Left ventricle myocardium superior (tissue), 1 donor: ENCODE measurements at regions not wholly inside any gene's neighbourhood (a gene's known extent, or its start where the extent isn't known, plus 50 kb on each side); places are given as distances from the start of the nearest gene placed in this dataset.

Experiments used
- ATAC-seq: fragments of 200-7000 bp; cut with Tn5 transposase; one replicate; pipeline ENCODE4 v1.9.1; 2020; ENCODE audit warnings: mild to moderate bottlenecking, moderate library complexity
- DNase-seq: peaks from one replicate; pipeline ENCODE4 v3.0.0-alpha.2; 2020
- intact Hi-C: fragments of 100-400 bp; cut with micrococcal nuclease; formaldehyde crosslinking; loops from one replicate; pipeline ENCODE4 v1.11.0; 2022
- donor health status: DM: no; HTN: yes; CAD: no; lungs with severe emphysema.

DNA sequence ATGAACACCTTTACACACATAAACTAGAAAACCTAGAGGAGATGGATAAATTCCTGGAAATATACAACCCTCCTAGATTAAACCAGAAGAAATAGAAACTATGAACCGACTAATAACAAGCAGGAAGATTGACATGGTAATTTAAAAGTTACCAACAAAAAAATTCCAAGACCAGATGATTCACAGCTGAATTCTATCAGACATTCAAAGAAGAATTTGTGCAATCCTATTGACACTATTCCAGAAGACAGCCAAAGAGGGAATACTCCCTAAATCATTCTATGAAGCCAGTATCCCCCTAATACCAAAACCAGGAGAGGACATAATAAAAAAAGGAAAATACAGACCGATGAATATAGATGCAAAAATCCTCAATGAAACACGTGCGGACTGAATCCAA is 102.6 kb upstream of the KRR1 start:
- intact Hi-C loops = no loop called here
- no peak for ATAC-seq

DNA sequence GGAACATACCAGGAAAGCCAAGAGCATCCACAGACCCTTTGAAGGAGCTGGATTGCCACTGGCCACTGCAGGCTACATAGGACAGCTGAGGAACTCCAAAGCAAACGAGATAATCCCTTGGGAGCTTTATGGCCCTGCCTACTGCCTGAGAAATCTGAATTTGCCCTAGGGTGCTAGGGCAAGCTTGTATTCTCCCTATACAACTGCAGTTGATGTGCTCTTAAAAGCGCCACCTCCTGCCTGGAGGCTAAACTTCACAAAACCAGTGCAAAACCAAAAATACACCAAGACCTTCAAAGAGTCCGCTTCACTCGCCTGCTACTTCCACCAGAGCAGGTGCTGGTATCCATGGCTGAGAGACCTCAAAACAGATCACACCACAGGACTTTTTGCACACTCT is 99.6 kb upstream of the KRR1 start:
- intact Hi-C loops = no loop called here
- ATAC-seq (no peak), DNase-seq (no peak)

More for the DNA sequence above, 102.6 kb upstream of the KRR1 start:
- DNase-seq = no peak

DNA sequence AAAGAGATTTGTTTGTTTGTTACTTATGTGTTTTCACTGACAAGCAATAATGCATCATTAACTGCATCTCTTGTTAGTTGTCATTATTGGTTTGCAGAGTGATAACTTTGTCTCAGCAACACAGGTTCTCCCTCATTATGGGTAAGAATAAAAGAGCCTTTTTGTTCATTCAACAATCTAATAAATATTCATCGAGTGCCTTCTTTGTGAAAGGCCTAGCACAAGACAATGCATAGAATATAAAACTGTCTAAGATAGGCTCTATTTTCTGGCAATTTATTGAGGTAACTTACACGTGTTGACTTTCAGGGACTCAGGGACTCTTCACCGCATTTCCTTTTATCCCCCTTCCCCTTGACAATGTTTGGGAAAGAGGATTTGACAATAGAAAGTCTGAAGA is 95.5 kb upstream of the KRR1 start:
- ATAC-seq = no peak
- DNase-seq = no peak
- intact Hi-C loops = no loop called here

DNA sequence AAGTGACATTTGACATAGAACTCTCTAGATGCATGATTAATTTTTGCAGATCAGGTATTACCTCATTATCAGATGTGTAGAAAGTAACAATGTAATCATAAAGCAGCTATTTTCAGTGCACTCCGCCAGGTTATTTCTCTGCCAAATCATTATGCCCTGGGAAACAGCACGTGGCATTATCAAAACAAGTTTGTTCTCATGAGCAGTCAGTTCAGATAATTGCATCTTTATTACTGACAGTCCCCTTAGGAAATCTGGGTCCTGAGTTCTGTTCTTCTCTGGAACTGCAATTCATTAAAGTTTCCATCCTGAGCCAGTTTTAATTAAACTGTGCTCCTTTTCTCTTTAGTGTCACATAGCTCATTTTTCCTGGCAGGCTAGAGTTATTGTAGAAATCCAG is 94.7 kb upstream of the KRR1 start:
- intact Hi-C loops = no loop called here
- DNase-seq (no peak), ATAC-seq (no peak)

DNA sequence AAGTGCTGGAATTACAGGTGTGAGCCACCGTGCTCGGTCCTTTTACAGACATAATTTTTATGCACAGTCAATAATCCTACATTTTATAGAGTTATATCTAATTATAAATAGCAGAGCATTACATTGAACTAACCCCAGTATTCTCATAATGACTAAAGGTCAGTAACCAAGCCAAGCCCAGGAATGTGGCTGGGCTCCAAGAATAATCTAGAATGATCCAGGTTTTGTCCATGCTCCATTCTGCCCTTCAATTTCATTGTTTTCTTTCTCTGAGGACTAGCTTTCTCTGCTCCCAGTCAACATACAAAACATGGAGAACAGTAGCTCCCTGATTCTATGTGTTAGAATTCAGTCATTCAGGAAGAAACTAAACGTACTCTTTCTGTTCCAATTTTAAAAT is 92.1 kb upstream of the KRR1 start:
- no peak for ATAC-seq
- intact Hi-C loops = no loop called here

DNA sequence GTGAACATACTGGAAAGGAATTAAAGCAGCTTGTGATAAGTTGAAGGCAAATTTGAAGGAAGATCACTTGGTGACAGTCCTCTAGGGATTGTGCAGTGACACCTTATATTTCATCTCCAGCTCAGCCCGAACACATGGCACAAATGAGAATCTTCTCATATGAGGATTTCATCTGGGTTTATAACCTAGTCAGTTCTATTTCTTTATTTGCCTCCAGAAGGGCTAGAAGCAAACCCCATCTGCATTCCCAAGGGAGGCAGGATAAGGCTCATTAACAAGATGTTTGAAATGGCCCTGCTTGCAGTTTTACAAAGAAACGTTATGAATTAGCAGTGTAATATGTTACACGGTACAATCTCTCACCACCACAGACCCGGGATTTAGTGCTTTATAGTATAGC is 90.7 kb upstream of the KRR1 start:
- DNase-seq (no peak), ATAC-seq (no peak)
- intact Hi-C loops = no loop called here

More for the DNA sequence above, 92.1 kb upstream of the KRR1 start:
- no peak for DNase-seq

DNA sequence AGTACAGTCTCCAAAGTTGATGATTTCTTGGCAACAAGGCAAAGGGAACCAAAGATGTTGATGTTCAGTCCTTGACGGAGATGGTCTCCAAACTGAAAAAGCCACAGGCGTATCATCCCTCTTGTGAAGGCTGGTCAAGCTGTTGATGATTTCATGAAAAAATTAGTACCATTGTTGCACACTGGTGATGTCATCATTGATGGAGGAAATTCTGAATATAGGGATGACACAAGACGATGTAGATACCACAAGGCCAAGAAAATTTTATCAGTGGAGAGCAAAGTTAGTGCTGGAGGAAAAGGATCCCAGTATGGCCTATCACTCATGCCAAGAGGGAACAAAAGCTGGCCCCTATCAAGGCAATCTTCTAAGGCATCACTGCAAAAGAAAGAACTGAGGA is 88.7 kb upstream of the KRR1 start:
- no peak for DNase-seq
- intact Hi-C loops = no loop called here
- ATAC-seq = no peak

DNA sequence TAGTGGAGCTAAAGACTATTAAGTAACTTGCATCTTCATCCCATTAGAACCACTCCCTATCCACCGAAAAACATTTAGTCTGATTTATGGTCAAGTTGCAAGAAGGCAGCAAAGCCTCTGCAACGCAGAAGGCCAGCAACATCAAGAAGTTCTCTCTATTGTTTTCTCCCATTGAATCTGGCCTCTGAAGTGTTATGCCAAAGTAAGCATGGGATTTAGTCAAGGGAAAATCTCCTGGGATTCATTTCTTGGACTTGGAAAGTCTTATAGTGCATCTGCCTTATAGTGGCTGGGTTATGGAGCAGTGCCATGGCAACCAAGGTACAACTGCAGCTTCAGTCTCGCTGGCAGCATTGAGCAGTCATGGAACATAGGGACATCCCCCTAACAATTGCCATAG is 87.7 kb upstream of the KRR1 start:
- intact Hi-C loops = no loop called here
- ATAC-seq = no peak

DNA sequence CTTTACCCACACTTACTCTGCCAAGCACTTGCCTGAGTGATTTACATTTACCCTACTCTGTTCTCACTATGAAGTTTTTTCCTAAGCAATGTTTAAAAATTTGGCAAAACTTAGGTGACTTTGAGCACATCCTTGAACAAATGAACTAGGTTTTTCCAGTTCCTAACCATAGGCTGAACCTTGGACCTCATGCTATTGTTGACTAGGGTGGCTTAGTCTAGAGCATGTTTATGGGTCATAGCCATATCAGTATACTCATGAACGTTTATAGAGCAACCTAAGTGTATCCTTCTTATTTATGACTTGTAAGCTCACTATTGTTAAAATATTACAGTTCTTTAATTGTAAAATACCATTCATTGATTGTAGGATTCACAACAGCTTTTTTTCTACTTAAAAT is 85.0 kb upstream of the KRR1 start:
- ATAC-seq = no peak
- intact Hi-C loops = no loop called here
- no peak for DNase-seq

More for the DNA sequence above, 87.7 kb upstream of the KRR1 start:
- no peak for DNase-seq

DNA sequence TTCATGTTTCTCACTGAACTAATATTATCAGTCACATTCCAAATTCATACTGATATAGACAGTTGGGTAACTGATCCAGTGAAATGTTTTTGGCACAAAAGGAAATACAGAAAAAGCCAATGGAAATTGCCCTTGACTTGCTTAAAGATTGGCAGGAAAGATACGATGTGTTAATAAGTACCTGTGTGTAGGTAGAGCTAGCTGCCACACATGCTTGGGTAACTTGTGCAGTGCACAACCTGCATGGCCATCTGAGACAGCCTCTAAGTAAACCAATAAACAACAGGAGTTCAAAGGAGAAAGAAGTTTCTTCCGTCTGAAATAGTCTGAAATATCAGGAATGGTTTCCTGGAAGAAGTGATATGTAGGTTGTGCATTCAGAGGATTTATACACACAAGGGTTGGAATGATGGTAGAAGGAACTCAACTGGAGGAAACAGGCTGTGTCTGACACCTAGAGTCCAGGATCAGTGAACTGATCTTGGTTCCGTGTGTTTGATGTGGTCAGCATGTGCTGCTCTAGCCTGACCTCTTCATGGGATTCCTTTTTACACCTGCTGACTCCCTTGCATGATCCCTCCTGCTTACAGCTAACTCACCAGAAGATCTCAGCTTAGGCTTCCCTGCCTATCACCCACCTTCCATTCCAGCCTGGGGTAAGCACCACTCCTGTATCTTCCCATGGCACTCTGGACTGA is 81.4 kb upstream of the KRR1 start:
- intact Hi-C loops = no loop called here
- no peak for DNase-seq
- ATAC-seq = no peak

DNA sequence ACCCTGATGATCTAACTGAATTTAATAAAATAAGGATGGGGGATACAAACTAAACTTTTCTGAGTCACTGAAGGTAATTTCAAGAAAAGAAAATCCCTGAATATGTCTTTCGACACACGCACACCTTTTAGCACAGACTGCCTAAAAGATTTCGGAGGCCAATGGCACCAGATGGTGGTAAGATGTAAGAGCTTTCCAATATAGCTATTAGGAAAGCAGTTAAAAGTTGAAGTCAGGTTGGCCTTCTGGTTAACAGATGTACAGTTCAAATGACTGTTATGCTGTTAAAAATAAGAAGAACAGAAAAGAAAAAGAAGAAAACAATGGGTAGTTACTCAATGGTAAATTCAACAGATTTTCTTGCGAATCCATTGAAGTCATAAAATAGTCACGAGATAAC is 80.7 kb upstream of the KRR1 start:
- DNase-seq = no peak
- intact Hi-C loops = no loop called here
- no peak for ATAC-seq

DNA sequence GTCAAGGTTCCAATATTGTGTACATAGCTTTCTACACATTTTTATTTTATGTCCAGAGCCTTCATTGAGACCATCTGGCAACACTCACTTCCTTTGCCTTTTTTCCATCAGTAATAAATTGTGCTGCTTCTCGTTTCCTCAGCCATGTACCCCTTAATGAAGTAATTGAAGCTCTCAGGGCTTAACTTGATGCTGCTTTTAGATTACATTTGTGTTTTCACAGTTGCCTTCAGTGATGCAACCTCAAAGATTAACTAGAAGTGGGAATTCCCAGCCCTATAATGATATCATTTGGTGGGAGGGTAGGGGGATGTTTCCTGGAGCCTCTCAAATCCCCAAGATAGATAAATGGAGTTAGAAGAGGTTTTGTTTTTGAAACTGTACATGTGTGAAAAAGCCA is 80.2 kb upstream of the KRR1 start:
- no peak for ATAC-seq
- intact Hi-C loops = no loop called here
- no peak for DNase-seq

DNA sequence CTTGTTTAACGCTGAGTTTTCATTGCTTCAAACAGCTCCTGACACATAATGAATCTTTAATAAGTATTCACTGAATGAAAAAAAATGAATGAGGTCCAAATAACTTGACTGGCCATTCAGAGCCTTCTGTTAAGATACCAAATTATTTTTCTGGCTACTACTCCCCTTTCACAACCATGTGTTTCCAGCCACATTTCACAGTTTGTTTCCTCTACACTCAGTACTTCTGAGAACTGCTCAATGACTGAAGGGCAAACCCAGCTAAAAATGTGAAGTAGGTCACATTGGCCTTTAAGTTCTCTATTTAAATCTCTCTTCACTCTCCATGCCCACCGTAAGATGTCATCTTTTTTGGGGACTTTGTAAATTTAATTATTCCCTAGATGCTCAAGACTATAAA is 78.4 kb upstream of the KRR1 start:
- DNase-seq (no peak), ATAC-seq (no peak)
- intact Hi-C loops = no loop called here

DNA sequence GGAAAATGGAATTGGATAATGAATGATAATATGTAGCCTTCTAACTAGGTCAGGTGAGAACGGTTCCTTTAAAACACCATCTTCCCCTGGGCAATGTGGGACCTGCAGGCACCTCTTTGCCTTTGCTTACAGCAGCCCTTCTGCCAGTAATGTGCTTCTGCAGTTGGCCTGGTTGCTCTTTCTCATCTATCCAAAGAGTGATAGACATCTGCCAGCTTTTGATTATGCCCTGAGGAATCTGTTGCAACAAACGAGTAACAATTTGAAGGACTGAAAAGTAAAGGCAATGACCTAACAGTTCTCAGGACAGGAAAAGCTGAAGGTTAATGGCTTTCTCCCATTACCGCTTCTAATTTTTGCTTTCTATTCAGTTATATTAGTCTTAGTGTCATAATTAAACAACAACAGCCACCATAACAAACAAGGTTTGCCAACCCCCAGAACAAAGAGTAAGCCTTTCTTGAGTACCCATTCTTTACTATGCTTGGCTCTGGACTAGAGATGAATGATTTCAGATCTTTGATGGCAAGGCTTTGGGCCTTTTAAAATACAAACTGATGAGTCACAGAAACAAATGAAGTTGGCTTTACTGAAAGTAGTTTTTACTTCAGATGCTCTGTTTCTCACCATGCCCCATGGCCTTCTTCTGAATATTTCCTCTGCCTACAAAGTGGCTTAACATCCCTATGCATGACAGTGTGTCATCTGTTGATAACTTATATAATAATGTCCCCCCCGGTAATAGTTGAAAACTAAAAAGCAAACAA is 76.1 kb upstream of the KRR1 start:
- intact Hi-C loops = no loop called here
- ATAC-seq (no peak), DNase-seq (no peak)

DNA sequence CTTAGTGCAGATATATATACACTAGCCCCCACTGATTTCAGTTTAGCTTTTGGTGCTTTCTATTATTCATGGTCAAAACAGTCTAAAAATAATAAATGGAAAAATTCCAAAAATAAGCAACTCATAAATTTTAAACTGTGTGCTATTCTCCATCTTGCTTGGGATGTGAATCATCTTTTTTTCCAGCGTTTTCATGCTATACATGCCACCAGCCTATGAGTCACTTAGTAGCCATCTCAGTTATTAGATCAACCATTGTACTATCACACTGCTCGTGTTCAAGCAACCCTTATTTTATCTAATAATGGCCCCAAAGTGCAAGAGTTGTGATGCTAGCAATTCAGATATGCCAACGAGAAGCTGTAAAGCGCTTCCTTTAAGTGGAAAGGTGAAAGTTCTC is 73.9 kb upstream of the KRR1 start:
- intact Hi-C loops = no loop called here
- DNase-seq (no peak), ATAC-seq (no peak)

DNA sequence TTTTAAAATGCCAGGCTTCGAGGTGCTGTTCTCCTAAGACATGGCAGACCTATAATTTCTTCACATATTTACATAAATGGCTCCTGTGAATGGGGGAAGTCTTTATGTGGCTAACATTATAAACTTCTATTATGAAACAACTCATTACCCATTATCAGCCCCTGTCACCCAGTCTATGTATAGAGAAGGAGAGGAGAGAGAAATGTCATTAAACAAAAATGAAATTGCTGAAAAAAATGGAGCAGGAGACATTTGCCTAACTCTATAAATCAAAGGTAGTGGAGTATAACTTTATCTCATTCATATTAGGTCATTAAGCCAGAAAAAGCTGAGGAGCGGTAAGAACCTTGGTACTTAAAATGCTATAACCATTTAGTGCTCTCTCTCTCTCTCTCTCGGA is 71.9 kb upstream of the KRR1 start:
- intact Hi-C loops = no loop called here

DNA sequence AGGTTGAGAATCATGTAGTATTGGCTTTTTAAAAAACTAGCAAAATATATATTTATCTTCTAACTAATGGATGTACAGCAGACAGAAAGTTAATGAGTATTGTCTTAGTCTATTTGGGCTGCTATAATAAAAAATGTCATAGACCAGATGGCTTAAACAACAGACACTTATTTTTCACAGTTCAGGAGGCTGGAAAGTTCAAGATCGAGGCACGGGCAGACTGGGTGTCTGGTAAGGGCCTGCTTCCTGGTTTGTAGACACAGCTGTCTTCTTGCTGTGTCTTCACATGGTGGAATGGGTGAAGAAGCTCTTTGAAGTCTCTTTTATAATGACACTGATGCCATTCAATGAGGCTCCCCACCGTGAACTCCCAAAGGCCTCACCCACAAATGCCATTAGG is 70.1 kb upstream of the KRR1 start:
- no peak for DNase-seq
- ATAC-seq = no peak
- intact Hi-C loops = no loop called here

More for the DNA sequence above, 71.9 kb upstream of the KRR1 start:
- ATAC-seq = no peak
- DNase-seq = no peak

DNA sequence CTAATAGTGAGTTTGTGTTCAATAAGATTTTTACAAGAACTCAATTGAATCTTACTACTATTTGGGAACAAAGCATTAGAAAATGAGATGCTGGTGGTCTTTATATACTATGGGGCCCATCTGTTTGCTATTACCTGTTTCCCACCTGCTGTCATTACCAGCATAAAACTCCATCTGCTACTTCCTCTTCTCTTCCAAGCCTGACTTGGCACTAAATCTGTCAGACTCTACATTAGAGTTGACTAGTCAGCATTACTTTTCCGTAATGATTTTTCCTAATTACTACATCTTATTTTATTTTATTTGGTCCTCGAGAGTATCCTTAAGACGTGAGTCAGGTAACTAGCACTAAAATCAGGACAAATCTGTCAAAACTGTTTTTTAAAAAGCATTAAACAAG is 68.1 kb upstream of the KRR1 start:
- ATAC-seq = no peak
- no peak for DNase-seq
- intact Hi-C loops = no loop called here

DNA sequence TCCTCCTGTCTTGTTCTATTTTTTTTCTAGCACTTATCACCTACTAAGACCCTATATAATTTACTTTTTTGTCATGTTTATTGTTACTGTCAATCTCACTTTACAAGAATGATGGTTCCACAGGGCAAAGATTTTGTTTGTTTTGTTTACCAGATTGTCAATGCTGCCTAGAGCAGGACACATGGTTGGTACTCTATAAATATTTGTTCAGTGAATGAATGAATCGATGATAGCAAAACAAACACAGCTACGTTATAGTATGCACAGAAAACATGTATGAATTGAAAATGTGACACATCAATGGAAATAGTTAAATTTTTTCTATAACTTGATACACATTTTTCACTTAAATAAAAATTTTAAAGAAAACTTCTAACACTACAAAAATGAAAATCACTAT is 67.1 kb upstream of the KRR1 start:
- intact Hi-C loops = no loop called here
- DNase-seq (no peak), ATAC-seq (no peak)

DNA sequence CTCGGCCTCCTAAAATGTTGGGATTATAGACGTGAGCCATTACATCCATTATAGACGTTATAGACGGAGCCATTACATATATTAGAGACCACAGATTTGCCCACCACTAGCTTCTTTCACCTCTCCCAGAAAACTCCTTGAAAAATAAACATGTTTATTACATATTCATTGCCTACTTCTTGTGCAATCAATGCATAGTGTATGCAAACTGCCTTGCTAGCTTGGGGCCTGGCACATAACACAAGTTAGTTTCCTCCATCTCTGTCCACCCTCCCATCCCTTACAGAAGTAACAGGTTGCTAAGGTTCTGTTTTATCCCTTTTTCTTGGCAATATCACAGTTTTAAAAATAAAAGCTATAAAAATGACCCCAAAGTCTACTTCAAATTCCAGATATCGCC is 66.4 kb upstream of the KRR1 start:
- ATAC-seq (no peak), DNase-seq (no peak)
- intact Hi-C loops = no loop called here

DNA sequence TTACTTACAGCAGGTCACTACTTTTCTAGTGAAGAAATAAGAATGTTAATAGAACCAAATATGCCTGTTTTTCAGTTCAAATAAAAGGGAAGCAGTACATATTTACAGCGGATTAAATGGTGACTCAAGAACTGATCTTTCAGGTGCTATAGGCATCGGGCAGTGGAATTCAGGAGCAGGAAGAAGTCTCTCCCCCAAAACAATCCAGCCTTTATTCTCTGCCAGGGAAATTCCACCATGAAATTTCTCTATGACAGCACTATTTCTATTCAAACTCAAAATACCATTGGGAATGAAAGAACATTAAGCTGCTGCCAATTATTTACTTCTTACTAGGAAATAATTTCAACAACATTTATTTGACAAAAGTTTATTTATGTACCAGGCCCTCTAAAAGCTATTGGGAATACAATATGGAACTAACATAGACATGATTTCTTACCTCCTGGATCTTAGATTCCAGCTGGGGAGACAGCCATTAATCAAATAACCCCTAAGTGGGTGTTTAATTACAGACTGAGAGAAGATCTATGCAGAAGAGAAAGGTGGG is 60.3 kb upstream of the KRR1 start:
- no peak for DNase-seq
- ATAC-seq = no peak
- intact Hi-C loops = no loop called here
